ENCODE measurements at regions not wholly inside any gene's neighbourhood (a gene's known extent, or its start where the extent isn't known, plus 50 kb on each side); places are given as distances from the start of the nearest gene placed in this dataset.

DNA sequence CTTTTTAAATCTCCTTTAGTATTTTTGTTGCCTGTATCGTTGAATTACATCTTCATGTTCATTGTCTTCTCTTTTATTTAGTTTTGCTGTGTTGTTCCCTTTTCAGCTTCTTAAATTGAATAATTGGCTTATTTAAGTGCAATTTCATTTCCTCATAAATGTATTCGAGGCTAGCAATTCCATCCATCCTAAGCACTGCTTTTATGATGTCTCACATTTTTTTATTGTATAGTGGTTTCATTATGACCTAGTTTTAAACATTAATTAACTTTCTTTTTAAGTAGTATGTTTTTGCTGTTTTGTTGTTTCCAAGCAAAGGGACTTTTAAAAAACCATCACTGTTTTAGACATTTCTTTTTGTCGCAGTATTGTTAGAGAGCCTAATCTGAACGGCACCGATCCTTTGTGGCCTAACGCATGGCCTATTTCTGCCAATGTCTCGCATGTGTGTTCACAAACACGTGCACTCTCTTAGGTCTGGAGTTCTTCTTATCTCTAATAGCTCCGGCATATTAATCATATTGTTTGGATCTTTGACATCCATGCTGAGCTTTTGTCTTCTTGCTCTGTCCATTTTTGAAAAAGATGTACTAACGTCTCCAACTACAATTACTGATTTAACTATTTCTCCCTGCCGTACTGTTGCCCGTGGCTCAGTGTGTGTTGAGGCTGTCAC lies 59.6 kb upstream of the ZNF516 start:
- no peak overlapping the region for H3K4me3 ChIP-seq
- TF ChIP-seq, protein P1, sequence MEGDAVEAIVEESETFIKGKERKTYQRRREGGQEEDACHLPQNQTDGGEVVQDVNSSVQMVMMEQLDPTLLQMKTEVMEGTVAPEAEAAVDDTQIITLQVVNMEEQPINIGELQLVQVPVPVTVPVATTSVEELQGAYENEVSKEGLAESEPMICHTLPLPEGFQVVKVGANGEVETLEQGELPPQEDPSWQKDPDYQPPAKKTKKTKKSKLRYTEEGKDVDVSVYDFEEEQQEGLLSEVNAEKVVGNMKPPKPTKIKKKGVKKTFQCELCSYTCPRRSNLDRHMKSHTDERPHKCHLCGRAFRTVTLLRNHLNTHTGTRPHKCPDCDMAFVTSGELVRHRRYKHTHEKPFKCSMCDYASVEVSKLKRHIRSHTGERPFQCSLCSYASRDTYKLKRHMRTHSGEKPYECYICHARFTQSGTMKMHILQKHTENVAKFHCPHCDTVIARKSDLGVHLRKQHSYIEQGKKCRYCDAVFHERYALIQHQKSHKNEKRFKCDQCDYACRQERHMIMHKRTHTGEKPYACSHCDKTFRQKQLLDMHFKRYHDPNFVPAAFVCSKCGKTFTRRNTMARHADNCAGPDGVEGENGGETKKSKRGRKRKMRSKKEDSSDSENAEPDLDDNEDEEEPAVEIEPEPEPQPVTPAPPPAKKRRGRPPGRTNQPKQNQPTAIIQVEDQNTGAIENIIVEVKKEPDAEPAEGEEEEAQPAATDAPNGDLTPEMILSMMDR (IDR thresholded peaks at IDR 0.05): no peak
- H3K27me3 ChIP-seq (ENCODE audit: low read depth): no peaks in the 10 kb centered on the region
- intact Hi-C loops (cut with DNase I): no loop called here
- peaks cover 10% of the 10 kb centered on the region for H3K4me1 ChIP-seq
- H3K9me3 ChIP-seq: no peaks in the 10 kb centered on the region
- no peaks in the 10 kb centered on the region for H3K36me3 ChIP-seq
- ATAC-seq (no peak), DNase-seq (no peak)
- H3K27ac ChIP-seq: no peak overlapping the region

DNA sequence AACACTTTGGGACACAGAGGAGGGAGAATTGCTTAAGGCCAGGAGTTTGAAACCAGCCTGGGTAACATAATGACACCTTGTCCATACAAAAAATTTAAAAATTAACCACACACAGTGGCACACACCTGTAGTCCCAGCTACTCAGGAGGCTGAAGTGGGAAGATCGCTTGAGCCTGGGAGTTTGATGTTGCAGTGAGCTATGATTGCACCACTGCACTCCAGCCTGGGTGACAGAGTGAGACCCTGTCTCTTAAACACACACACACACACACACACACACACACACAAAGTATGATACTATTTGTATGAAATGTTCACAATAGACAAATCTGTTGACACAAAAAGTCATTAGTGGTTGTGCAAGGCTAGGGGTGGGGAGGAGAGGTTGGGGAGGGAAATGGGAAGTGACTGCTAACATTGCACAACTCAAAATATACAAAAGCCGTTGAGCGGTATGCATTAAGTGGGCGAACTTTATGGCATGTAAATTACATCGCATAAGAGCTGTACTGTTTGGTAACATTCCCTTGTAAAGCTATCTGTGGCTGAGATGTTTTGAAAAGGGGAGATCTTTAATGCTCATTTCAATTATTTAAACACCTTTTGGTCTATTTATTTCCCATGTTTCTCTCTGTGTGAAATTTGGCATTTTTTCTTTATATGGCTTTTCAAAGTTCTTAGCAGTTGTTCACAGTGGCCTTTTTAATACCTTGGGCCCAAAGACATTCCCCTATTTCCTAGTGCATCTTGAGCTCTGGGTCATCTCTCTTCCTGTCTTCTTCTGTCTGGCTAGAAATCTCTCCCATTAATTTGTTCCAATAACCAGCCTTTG lies 58.9 kb upstream of the ZNF516 start:
- Histone ChIP-seq H3K27ac (no peak overlapping the region), H3K27me3 (ENCODE audit: low read depth) (no peaks in the 10 kb centered on the region), H3K36me3 (no peaks in the 10 kb centered on the region), H3K9me3 (no peaks in the 10 kb centered on the region), H3K4me3 (no peak overlapping the region), H3K4me1 (peaks cover 10% of the 10 kb centered on the region)
- intact Hi-C loops (cut with DNase I): no loop called here
- ATAC-seq: peak; percentile 86 to 88
- no peak for DNase-seq
- TF ChIP-seq, protein P1 (IDR thresholded peaks at IDR 0.05): no peak

DNA sequence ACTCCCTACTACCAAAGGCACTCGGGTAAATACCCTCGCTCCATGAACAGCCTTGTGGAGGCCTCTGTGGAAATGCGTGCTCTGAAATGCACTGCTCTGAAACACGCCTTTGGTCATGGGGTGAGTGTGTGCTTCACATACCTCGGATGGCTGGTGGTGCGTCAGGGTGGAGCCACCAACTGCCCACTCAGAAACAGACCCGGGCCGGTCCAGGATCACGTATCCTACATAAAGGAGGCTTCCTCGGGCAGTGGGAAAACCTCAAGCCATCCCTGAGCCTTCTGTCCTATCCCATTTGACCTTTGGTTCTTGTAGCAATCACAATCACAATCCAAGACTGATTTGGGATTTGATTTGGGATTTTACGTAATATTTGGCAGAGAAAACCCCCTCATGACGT lies 53.5 kb upstream of the ZNF516 start:
- no peaks in the 10 kb centered on the region for H3K9me3 ChIP-seq
- no peak for ATAC-seq
- H3K27me3 ChIP-seq (ENCODE audit: low read depth): no peaks in the 10 kb centered on the region
- TF ChIP-seq, protein P1 (IDR thresholded peaks at IDR 0.05): no peak
- no peak overlapping the region for H3K27ac ChIP-seq
- no peaks in the 10 kb centered on the region for H3K36me3 ChIP-seq
- peaks cover 8% of the 10 kb centered on the region for H3K4me1 ChIP-seq
- H3K4me3 ChIP-seq: no peak overlapping the region
- intact Hi-C loops (cut with DNase I): no loop called here
- DNase-seq: no peak

DNA sequence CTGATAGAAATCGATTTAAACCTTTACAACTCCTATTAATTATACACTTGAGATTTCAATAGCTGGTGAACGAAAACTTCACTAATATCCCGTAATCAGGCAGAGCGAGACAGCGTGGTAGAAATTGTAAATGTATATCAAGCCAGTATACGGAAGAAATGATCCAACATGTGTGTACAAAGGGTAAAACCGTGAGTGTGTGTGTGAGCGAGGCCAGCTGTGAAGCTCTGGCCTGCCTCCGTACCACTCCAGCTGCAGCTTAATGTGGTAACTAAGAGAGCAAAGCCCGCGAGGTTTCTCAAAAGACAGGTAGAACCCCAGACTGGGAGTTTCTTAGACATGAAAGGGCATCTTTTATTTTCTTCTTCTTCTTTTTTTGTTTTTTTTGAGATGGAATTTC lies 52.3 kb upstream of the ZNF516 start:
- TF ChIP-seq, protein P1 (IDR thresholded peaks at IDR 0.05): no peak
- H3K36me3 ChIP-seq: no peaks in the 10 kb centered on the region
- H3K9me3 ChIP-seq: no peaks in the 10 kb centered on the region
- H3K27ac ChIP-seq: no peak overlapping the region
- ATAC-seq (no peak), DNase-seq (no peak)
- H3K4me1 ChIP-seq: peaks cover 8% of the 10 kb centered on the region
- intact Hi-C loops (cut with DNase I): no loop called here
- H3K4me3 ChIP-seq: no peak overlapping the region
- no peaks in the 10 kb centered on the region for H3K27me3 ChIP-seq (ENCODE audit: low read depth)

DNA sequence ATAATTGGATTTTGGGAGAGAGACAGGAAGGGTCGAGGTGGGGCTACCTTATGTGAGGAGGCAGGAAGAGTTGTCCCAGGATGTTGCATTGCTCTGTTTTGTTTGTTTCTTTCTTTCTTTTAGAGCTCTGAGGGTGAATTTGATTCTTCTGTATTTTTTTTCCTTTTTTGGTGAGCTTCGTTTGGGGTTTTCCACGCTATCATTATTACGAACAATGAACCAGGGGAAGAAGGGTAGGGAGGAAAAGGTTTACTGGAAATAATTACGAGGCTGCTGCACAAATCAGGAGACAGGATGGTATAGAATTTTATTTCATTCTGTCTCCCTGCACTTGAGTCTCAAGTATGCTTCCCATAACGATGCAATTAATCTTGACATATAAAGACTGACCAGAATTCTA lies 51.4 kb upstream of the ZNF516 start:
- intact Hi-C loops (cut with DNase I): no loop called here
- Histone ChIP-seq H3K36me3 (no peaks in the 10 kb centered on the region), H3K4me1 (peaks cover 8% of the 10 kb centered on the region), H3K27me3 (ENCODE audit: low read depth) (no peaks in the 10 kb centered on the region), H3K4me3 (no peak overlapping the region), H3K27ac (no peak overlapping the region), H3K9me3 (no peaks in the 10 kb centered on the region)
- ATAC-seq (no peak), DNase-seq (no peak)
- TF ChIP-seq, protein P1 (IDR thresholded peaks at IDR 0.05): no peak
